ENCODE measurements at regions not wholly inside any gene's neighbourhood (a gene's known extent, or its start where the extent isn't known, plus 50 kb on each side); places are given as distances from the start of the nearest gene placed in this dataset.

DNA sequence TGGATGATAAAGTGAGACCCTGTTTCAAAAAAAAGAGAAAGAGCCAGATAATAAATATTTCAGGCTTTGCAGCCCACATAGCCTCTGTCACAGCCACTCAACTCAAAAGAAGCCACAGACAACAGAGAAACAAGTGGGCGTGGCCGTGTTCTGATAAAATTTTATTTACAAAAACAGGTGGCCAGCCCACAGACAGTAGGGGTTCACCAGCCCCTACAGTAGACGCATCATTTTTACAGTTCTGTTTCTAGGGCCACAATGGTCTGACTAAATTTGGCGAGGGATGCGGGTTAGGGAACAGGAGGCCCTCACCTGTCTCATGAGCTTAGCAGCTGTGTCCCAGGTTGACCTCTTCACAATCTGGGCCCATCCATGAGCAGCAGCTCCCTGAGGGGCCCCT, 59.5 kb downstream of the ARHGEF18 start:
- TF ChIP-seq, protein P1, sequence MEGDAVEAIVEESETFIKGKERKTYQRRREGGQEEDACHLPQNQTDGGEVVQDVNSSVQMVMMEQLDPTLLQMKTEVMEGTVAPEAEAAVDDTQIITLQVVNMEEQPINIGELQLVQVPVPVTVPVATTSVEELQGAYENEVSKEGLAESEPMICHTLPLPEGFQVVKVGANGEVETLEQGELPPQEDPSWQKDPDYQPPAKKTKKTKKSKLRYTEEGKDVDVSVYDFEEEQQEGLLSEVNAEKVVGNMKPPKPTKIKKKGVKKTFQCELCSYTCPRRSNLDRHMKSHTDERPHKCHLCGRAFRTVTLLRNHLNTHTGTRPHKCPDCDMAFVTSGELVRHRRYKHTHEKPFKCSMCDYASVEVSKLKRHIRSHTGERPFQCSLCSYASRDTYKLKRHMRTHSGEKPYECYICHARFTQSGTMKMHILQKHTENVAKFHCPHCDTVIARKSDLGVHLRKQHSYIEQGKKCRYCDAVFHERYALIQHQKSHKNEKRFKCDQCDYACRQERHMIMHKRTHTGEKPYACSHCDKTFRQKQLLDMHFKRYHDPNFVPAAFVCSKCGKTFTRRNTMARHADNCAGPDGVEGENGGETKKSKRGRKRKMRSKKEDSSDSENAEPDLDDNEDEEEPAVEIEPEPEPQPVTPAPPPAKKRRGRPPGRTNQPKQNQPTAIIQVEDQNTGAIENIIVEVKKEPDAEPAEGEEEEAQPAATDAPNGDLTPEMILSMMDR (IDR thresholded peaks at IDR 0.05): no peak
- no peak for TF ChIP-seq POLR2AphosphoS5 (IDR thresholded peaks at IDR 0.05; ENCODE audit: low read depth, low read length)
- TF ChIP-seq SIN3A (IDR thresholded peaks at IDR 0.05; ENCODE audit: borderline replicate concordance, insufficient read depth, low read depth, low read length): no peak
- TF ChIP-seq, protein P2, sequence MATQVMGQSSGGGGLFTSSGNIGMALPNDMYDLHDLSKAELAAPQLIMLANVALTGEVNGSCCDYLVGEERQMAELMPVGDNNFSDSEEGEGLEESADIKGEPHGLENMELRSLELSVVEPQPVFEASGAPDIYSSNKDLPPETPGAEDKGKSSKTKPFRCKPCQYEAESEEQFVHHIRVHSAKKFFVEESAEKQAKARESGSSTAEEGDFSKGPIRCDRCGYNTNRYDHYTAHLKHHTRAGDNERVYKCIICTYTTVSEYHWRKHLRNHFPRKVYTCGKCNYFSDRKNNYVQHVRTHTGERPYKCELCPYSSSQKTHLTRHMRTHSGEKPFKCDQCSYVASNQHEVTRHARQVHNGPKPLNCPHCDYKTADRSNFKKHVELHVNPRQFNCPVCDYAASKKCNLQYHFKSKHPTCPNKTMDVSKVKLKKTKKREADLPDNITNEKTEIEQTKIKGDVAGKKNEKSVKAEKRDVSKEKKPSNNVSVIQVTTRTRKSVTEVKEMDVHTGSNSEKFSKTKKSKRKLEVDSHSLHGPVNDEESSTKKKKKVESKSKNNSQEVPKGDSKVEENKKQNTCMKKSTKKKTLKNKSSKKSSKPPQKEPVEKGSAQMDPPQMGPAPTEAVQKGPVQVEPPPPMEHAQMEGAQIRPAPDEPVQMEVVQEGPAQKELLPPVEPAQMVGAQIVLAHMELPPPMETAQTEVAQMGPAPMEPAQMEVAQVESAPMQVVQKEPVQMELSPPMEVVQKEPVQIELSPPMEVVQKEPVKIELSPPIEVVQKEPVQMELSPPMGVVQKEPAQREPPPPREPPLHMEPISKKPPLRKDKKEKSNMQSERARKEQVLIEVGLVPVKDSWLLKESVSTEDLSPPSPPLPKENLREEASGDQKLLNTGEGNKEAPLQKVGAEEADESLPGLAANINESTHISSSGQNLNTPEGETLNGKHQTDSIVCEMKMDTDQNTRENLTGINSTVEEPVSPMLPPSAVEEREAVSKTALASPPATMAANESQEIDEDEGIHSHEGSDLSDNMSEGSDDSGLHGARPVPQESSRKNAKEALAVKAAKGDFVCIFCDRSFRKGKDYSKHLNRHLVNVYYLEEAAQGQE (IDR thresholded peaks at IDR 0.05; ENCODE audit: insufficient read depth in 1 of 2, low read depth in 2 of 2, low read length in 1 of 2): no peak
